MM.1S (cell line): ENCODE measurements at regions not wholly inside any gene's neighbourhood (a gene's known extent, or its start where the extent isn't known, plus 50 kb on each side); places are given as distances from the start of the nearest gene placed in this dataset.

Source experiments
- DNase-seq: peaks from one replicate; pipeline ENCODE4 v3.0.0-alpha.2; 2015
- H2AFZ ChIP-seq: fragments of 300-600 bp; sonication (generic); 2 replicates; pipeline ENCODE4 v1.6.0; 2016; ENCODE audit warnings: antibody characterized with exemption, low read length
- H3F3A ChIP-seq: fragments of 300-600 bp; sonication (generic); 2 replicates; pipeline ENCODE4 v1.6.1; 2016; ENCODE audit warnings: mild to moderate bottlenecking, antibody characterized with exemption, low read length, moderate library complexity, mixed read lengths; ENCODE audit not compliant: insufficient read depth
- H3K27ac ChIP-seq: fragments of 300-600 bp; sonication (generic); 2 replicates; pipeline ENCODE4 v1.5.1; 2016; ENCODE audit warnings: mild to moderate bottlenecking, low read length
- H3K27me3 ChIP-seq: fragments of 300-600 bp; sonication (generic); replicated peaks from 2 replicates; pipeline ENCODE4 v1.6.0; 2016; ENCODE audit warnings: low read length; ENCODE audit not compliant: insufficient read depth
- H3K36me3 ChIP-seq: fragments of 300-600 bp; sonication (generic); replicated peaks from 2 replicates; pipeline ENCODE4 v1.6.1; 2016; ENCODE audit warnings: mild to moderate bottlenecking, low read length, mixed read lengths; ENCODE audit not compliant: insufficient read depth
- H3K4me1 ChIP-seq: fragments of 300-600 bp; sonication (generic); 2 replicates; pipeline ENCODE4 v1.6.1; 2016; ENCODE audit warnings: low read length, mixed read lengths
- H3K4me2 ChIP-seq: fragments of 300-600 bp; sonication (generic); 2 replicates; pipeline ENCODE4 v1.6.0; 2016; ENCODE audit warnings: low read depth, low read length
- H3K4me3 ChIP-seq: fragments of 300-600 bp; sonication (generic); 2 replicates; pipeline ENCODE4 v1.5.1; 2016; ENCODE audit warnings: low read length, mixed read lengths
- H3K79me2 ChIP-seq: fragments of 300-600 bp; sonication (generic); 2 replicates; pipeline ENCODE4 v1.6.1; 2016; ENCODE audit warnings: mixed run types, low read length, mixed read lengths
- H3K9ac ChIP-seq: fragments of 300-600 bp; sonication (generic); 2 replicates; pipeline ENCODE4 v1.6.1; 2016; ENCODE audit warnings: low read length, mixed read lengths
- H3K9me2 ChIP-seq: fragments of 300-600 bp; sonication (generic); replicated peaks from 2 replicates; pipeline ENCODE4 v1.6.1; 2016; ENCODE audit warnings: mild to moderate bottlenecking, low read length, mixed read lengths; ENCODE audit not compliant: insufficient read depth
- H3K9me3 ChIP-seq: fragments of 300-600 bp; sonication (generic); replicated peaks from 2 replicates; pipeline ENCODE4 v1.6.1; 2016; ENCODE audit warnings: mild to moderate bottlenecking, low read length, mixed read lengths; ENCODE audit not compliant: insufficient read depth
- H4K20me1 ChIP-seq: fragments of 300-600 bp; sonication (generic); 2 replicates; pipeline ENCODE4 v1.6.1; 2016; ENCODE audit warnings: mild to moderate bottlenecking, low read length, moderate library complexity, mixed read lengths; ENCODE audit not compliant: insufficient read depth
- CTCF ChIP-seq: fragments of 300-600 bp; sonication (generic); IDR thresholded peaks from 2 replicates; pipeline ENCODE4 v1.5.1; 2016; ENCODE audit warnings: antibody characterized with exemption, low read length, mixed read lengths
- EZH2 ChIP-seq: fragments of 300-600 bp; sonication (generic); optimal IDR thresholded peaks from 2 replicates; pipeline ENCODE3; 2017; ENCODE audit warnings: low read depth, mild to moderate bottlenecking, antibody characterized with exemption, low read length, mixed read lengths
- EZH2phosphoT487 ChIP-seq: fragments of 300-600 bp; sonication (generic); IDR thresholded peaks from 2 replicates; pipeline ENCODE4 v1.6.1; 2018; ENCODE audit warnings: antibody characterized with exemption, low read length

- H3K79me2 ChIP-seq = no peaks in the 10 kb centered on the region
Measured at GRCh38 chr1:30014031-30014430, 709.4 kb downstream of the MATN1 start.

GRCh38 chr1:30012455-30013440 lies 710.6 kb downstream of the MATN1 start:
- Histone ChIP-seq H3K9ac (no peak overlapping the region), H2AFZ (no peak overlapping the region), H3K4me2 (no peak overlapping the region), H3K9me3 (no peaks in the 10 kb centered on the region), H3F3A (no peaks in the 10 kb centered on the region), H3K4me3 (no peak overlapping the region), H3K27me3 (peaks cover 39% of the 10 kb centered on the region), H4K20me1 (no peaks in the 10 kb centered on the region), H3K36me3 (no peaks in the 10 kb centered on the region), H3K4me1 (no peaks in the 10 kb centered on the region), H3K79me2 (no peaks in the 10 kb centered on the region), H3K27ac (no peak overlapping the region), H3K9me2 (no peaks in the 10 kb centered on the region)
- DNase-seq = no peak
- TF ChIP-seq EZH2phosphoT487 (no peak), CTCF (no peak), EZH2 (no peak)

More at GRCh38 chr1:30014031-30014430, 709.4 kb downstream of the MATN1 start:
- no peak for DNase-seq
- Histone ChIP-seq H3K4me3 (no peak overlapping the region), H3K36me3 (no peaks in the 10 kb centered on the region), H3K9me3 (no peaks in the 10 kb centered on the region), H3F3A (no peaks in the 10 kb centered on the region), H3K27me3 (peaks cover 42% of the 10 kb centered on the region), H4K20me1 (no peaks in the 10 kb centered on the region), H3K9ac (no peak overlapping the region), H3K4me1 (no peaks in the 10 kb centered on the region), H2AFZ (no peak overlapping the region), H3K9me2 (no peaks in the 10 kb centered on the region), H3K27ac (no peak overlapping the region), H3K4me2 (no peak overlapping the region)
- TF ChIP-seq EZH2phosphoT487 (no peak), EZH2 (no peak), CTCF (no peak)

GRCh38 chr1:30011970-30012369 lies 711.4 kb downstream of the MATN1 start:
- Histone ChIP-seq H3K36me3 (no peaks in the 10 kb centered on the region), H3K79me2 (no peaks in the 10 kb centered on the region), H3K27ac (no peak overlapping the region), H2AFZ (no peak overlapping the region), H3K9ac (no peak overlapping the region), H3K9me3 (no peaks in the 10 kb centered on the region), H3K4me2 (no peak overlapping the region), H3K4me3 (no peak overlapping the region), H3K9me2 (no peaks in the 10 kb centered on the region), H3K4me1 (no peaks in the 10 kb centered on the region), H4K20me1 (no peaks in the 10 kb centered on the region), H3K27me3 (peaks cover 40% of the 10 kb centered on the region), H3F3A (no peaks in the 10 kb centered on the region)
- DNase-seq = no peak
- TF ChIP-seq EZH2 (no peak), CTCF (no peak), EZH2phosphoT487 (no peak)
